ENCODE measurements at regions not wholly inside any gene's neighbourhood (a gene's known extent, or its start where the extent isn't known, plus 50 kb on each side); places are given as distances from the start of the nearest gene placed in this dataset.

DNA sequence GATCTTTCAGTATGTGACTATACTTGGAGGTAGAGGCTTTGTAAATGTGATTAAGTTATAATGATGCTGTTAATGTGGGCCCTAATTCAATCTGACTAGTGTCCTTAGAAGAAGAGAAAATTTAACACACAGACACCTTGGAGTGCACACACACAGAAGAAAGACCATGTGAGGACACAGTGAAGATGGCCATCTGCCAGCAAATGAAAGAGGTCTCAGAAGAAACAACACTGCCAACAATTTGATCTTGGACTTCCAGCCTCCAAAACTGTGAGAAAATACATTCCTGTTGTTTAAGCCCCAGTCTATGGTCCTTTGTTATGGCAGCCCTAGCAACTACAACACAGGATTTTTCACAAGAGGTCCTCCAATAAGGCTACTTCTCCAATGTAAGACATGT is 120.9 kb upstream of the ABCB5 start:
- TF ChIP-seq POLR2A (IDR thresholded peaks at IDR 0.05) (no peak), CTCF (IDR thresholded peaks at IDR 0.05) (no peak)

Data from body of pancreas (tissue), 4 donors.